Transverse colon (tissue), 4 donors: ENCODE measurements at regions not wholly inside any gene's neighbourhood (a gene's known extent, or its start where the extent isn't known, plus 50 kb on each side); places are given as distances from the start of the nearest gene placed in this dataset.

Experiments
- DNase-seq: peaks from one replicate; pipeline ENCODE4 v3.0.0-alpha.2; 2019
- H3K27ac ChIP-seq, 4 donors: fragments of 200-600 bp; sonication (generic); 2 replicates each; pipeline ENCODE4 v1.5.1; 2016 to 2018; ENCODE audit warnings: inconsistent platforms in 4 of 4
- H3K27me3 ChIP-seq: fragments of 200-600 bp; sonication (generic); 2 replicates; pipeline ENCODE4 v1.5.1; 2017; ENCODE audit warnings: inconsistent platforms
- H3K36me3 ChIP-seq, 4 donors: fragments of 200-600 bp; sonication (generic); 2 replicates each; pipeline ENCODE4 v1.5.1; 2017 to 2019; ENCODE audit warnings: inconsistent platforms in 4 of 4
- H3K4me1 ChIP-seq, 4 donors: fragments of 200-600 bp; sonication (generic); 2 replicates each; pipeline ENCODE4 v1.5.1; 2017 to 2020; ENCODE audit warnings: inconsistent platforms in 4 of 4
- H3K4me3 ChIP-seq, 4 donors: fragments of 200-600 bp; sonication (generic); 1 replicate in 1 of 4; 2 replicates in 3 of 4; pipeline versions ENCODE4 v1.5.1 to v1.6.1; 2017 to 2019; ENCODE audit warnings: inconsistent platforms in 4 of 4
- H3K9me3 ChIP-seq, 2 donors: fragments of 200-600 bp; sonication (generic); 2 replicates each; pipeline ENCODE4 v1.5.1; 2017 to 2019; ENCODE audit warnings: inconsistent platforms in 2 of 2
- CTCF ChIP-seq, 5 experiments: fragments of 200-600 bp in 3 of 5; fragments of 450-650 bp in 2 of 5; sonication (generic) in 3 of 5; IDR thresholded peaks; 1 replicate in 2 of 5; 2 replicates in 3 of 5; pipeline ENCODE4 v1.5.1; 2016 to 2017; ENCODE audit warnings: antibody characterized with exemption in 5 of 5, inconsistent platforms in 3 of 5, mild to moderate bottlenecking in 2 of 5, moderate library complexity in 1 of 5
- EP300 ChIP-seq: sonication (generic); formaldehyde crosslinking; IDR thresholded peaks from one replicate; pipeline ENCODE4 v1.6.1; 2017; ENCODE audit warnings: antibody characterized with exemption, low read depth
- POLR2A ChIP-seq: fragments of 450-650 bp; IDR thresholded peaks from one replicate; pipeline ENCODE4 v1.6.1; 2016; ENCODE audit warnings: antibody characterized with exemption, mild to moderate bottlenecking, moderate library complexity
- POLR2AphosphoS5 ChIP-seq, 3 donors: sonication (generic); formaldehyde crosslinking; IDR thresholded peaks; one replicate each; pipeline ENCODE4 v1.6.1; 2016; ENCODE audit warnings: antibody characterized with exemption in 3 of 3
- WGBS, 2 donors: methylation state at CpG; one replicate each; pipeline ENCODE4 v1.1.5; 2018; ENCODE audit warnings: low coverage in 1 of 2; 5-methylcytosine and 5-hydroxymethylcytosine counted together
- in situ Hi-C, 4 donors: fragments of 200-750 bp; cut with MboI; loops; one replicate each; pipeline versions ENCODE4 v1.15.0 to v1.15.1; 2017; ENCODE audit warnings: low sequenced_read_pairs in 3 of 4, low pct_ligation_motif_present in 1 of 4, low pct_unique_long_range_greater_than_20kb in 1 of 4
- intact Hi-C: fragments of 100-400 bp; cut with DNase I; formaldehyde crosslinking; loops from one replicate; pipeline ENCODE4 v1.15.1; 2023; ENCODE audit warnings: low total_unique reads

- Histone ChIP-seq H3K4me1 (no peaks in the 10 kb centered on the region), H3K9me3 (no peaks in the 10 kb centered on the region), H3K4me3 (no peak overlapping the region), H3K36me3 (no peaks in the 10 kb centered on the region), H3K27me3 (no peaks in the 10 kb centered on the region), H3K27ac (no peak overlapping the region)
- WGBS, 2 donors: 87 to 89% methylated on average over 1 of the region's 1 CpG
- intact Hi-C loops: no loop called here
- TF ChIP-seq POLR2A: no peak
- no peak for TF ChIP-seq CTCF (IDR thresholded peaks at IDR 0.05)
- TF ChIP-seq EP300: no peak
- no peak for TF ChIP-seq POLR2AphosphoS5 (IDR thresholded peaks at IDR 0.05)
- in situ Hi-C loops: no loop called here
- no peak for DNase-seq
These were observed 320.6 kb upstream of the NUDT12 start for GRCh38 chr5:103883143-103883542.

- DNase-seq: no peak
- Histone ChIP-seq H3K27me3 (no peaks in the 10 kb centered on the region), H3K4me3 (no peak overlapping the region), H3K27ac (no peak overlapping the region), H3K9me3 (no peaks in the 10 kb centered on the region), H3K36me3 (no peaks in the 10 kb centered on the region), H3K4me1 (no peaks in the 10 kb centered on the region)
- WGBS, 2 donors: 88 to 95% methylated on average over 1 of the region's 1 CpG
- no peak for TF ChIP-seq EP300
- no peak for TF ChIP-seq CTCF (IDR thresholded peaks at IDR 0.05)
- TF ChIP-seq POLR2AphosphoS5 (IDR thresholded peaks at IDR 0.05): no peak
- no peak for TF ChIP-seq POLR2A
- in situ Hi-C loops (no loop called here), intact Hi-C loops (no loop called here)
These were observed 319.0 kb upstream of the NUDT12 start for GRCh38 chr5:103881560-103881959.

- H3K27me3 ChIP-seq: no peaks in the 10 kb centered on the region
- 58 to 62% methylated on average over 4 to 5 of the region's 5 CpGs for WGBS, 2 donors
- no peaks in the 10 kb centered on the region for H3K9me3 ChIP-seq
- no peak overlapping the region for H3K27ac ChIP-seq
- no peak for DNase-seq
- TF ChIP-seq POLR2AphosphoS5 (IDR thresholded peaks at IDR 0.05): no peak
- H3K4me3 ChIP-seq: no peak overlapping the region
- intact Hi-C loops (no loop called here), in situ Hi-C loops (no loop called here)
- no peaks in the 10 kb centered on the region for H3K4me1 ChIP-seq
- H3K36me3 ChIP-seq: no peaks in the 10 kb centered on the region
These were observed 305.4 kb upstream of the NUDT12 start for GRCh38 chr5:103867857-103868598.

GRCh38 chr5:103866169-103866568 is 303.6 kb upstream of the NUDT12 start:
- H3K4me3 ChIP-seq: no peak overlapping the region
- intact Hi-C loops (no loop called here), in situ Hi-C loops (no loop called here)
- WGBS, 2 donors: 65 to 88% methylated on average over 1 of the region's 1 CpG
- H3K27ac ChIP-seq: no peak overlapping the region
- no peaks in the 10 kb centered on the region for H3K36me3 ChIP-seq
- H3K4me1 ChIP-seq: no peaks in the 10 kb centered on the region
- DNase-seq: no peak
- H3K27me3 ChIP-seq: no peaks in the 10 kb centered on the region
- no peaks in the 10 kb centered on the region for H3K9me3 ChIP-seq
- TF ChIP-seq POLR2A (no peak), CTCF (IDR thresholded peaks at IDR 0.05) (no peak), POLR2AphosphoS5 (IDR thresholded peaks at IDR 0.05) (no peak), EP300 (no peak)

GRCh38 chr5:103862398-103862797 is 299.8 kb upstream of the NUDT12 start:
- Histone ChIP-seq H3K4me3 (no peak overlapping the region), H3K4me1 (no peaks in the 10 kb centered on the region), H3K27ac (no peak overlapping the region), H3K9me3 (no peaks in the 10 kb centered on the region), H3K27me3 (no peaks in the 10 kb centered on the region), H3K36me3 (no peaks in the 10 kb centered on the region)
- no peak for DNase-seq
- intact Hi-C loops (no loop called here), in situ Hi-C loops (no loop called here)
- WGBS, 2 donors: 69 to 80% methylated on average over 3 of the region's 3 CpGs
- TF ChIP-seq POLR2A (no peak), POLR2AphosphoS5 (IDR thresholded peaks at IDR 0.05) (no peak), EP300 (no peak), CTCF (IDR thresholded peaks at IDR 0.05) (no peak)
